Lower leg skin (tissue), 4 donors: ENCODE measurements at regions not wholly inside any gene's neighbourhood (a gene's known extent, or its start where the extent isn't known, plus 50 kb on each side); places are given as distances from the start of the nearest gene placed in this dataset.

Experiments used
- DNase-seq, 2 donors: peaks; one replicate each; pipeline ENCODE4 v3.0.0-alpha.2; 2019; ENCODE audit warnings: low spot score in 2 of 2
- H3K4me3 ChIP-seq: fragments of 200-600 bp; sonication (generic); 2 replicates; pipeline ENCODE4 v1.5.1; 2017; ENCODE audit warnings: mild to moderate bottlenecking, low read depth; ENCODE audit not compliant: poor library complexity, severe bottlenecking
- CTCF ChIP-seq, 3 donors: fragments of 450-650 bp; IDR thresholded peaks; one replicate each; pipeline ENCODE4 v1.5.1; 2016; ENCODE audit warnings: antibody characterized with exemption in 3 of 3, mild to moderate bottlenecking in 3 of 3, moderate library complexity in 2 of 3
- POLR2A ChIP-seq, 2 donors: fragments of 450-650 bp; IDR thresholded peaks; one replicate each; pipeline ENCODE4 v1.6.1; 2016 to 2017; ENCODE audit warnings: antibody characterized with exemption in 2 of 2, mild to moderate bottlenecking in 1 of 2, moderate library complexity in 1 of 2
- WGBS, 2 donors: methylation state at CpG; one replicate each; pipeline ENCODE4 v1.1.5; 2018; 5-methylcytosine and 5-hydroxymethylcytosine counted together
- intact Hi-C: fragments of 100-400 bp; cut with DNase I; formaldehyde crosslinking; loops from one replicate; pipeline ENCODE4 v1.15.0; 2023; ENCODE audit warnings: low total_unique reads

GRCh38 chr11:32178692-32179091, 87.8 kb downstream of the RCN1 start:
- 86 to 89% methylated on average over 7 of the region's 7 CpGs for WGBS, 2 donors
- intact Hi-C loops: loop anchor here (5.0 kb wide), 1 partner anchor 126 kb away; no protein-coding TSS in a partner anchor
- no peak for TF ChIP-seq POLR2A (IDR thresholded peaks at IDR 0.05)
- no peak for TF ChIP-seq CTCF (IDR thresholded peaks at IDR 0.05)
- DNase-seq: no peak
- H3K4me3 ChIP-seq: no peak overlapping the region

- 91 to 95% methylated on average over 3 of the region's 3 CpGs for WGBS, 2 donors
- no peak overlapping the region for H3K4me3 ChIP-seq
- no peak for DNase-seq
- TF ChIP-seq POLR2A (IDR thresholded peaks at IDR 0.05) (no peak), CTCF (IDR thresholded peaks at IDR 0.05) (no peak)
- intact Hi-C loops: no loop called here
Measured at GRCh38 chr11:32183512-32183911, 92.6 kb downstream of the RCN1 start.

GRCh38 chr11:32184041-32184722, 93.3 kb downstream of the RCN1 start:
- DNase-seq: no peak
- no peak overlapping the region for H3K4me3 ChIP-seq
- 43 to 51% methylated on average over 6 of the region's 6 CpGs for WGBS, 2 donors
- TF ChIP-seq CTCF (IDR thresholded peaks at IDR 0.05): no peak
- no peak for TF ChIP-seq POLR2A (IDR thresholded peaks at IDR 0.05)
- intact Hi-C loops: no loop called here

GRCh38 chr11:32184723-32185376, 94.0 kb downstream of the RCN1 start:
- no peak overlapping the region for H3K4me3 ChIP-seq
- WGBS, 2 donors: 81 to 86% methylated on average over 10 of the region's 10 CpGs
- intact Hi-C loops: no loop called here
- no peak for TF ChIP-seq CTCF (IDR thresholded peaks at IDR 0.05)
- no peak for TF ChIP-seq POLR2A (IDR thresholded peaks at IDR 0.05)
- DNase-seq: no peak

- WGBS, 2 donors: 77 to 90% methylated on average over 2 of the region's 2 CpGs
- no peak for DNase-seq
- intact Hi-C loops: no loop called here
- no peak overlapping the region for H3K4me3 ChIP-seq
- TF ChIP-seq CTCF (IDR thresholded peaks at IDR 0.05) (no peak), POLR2A (IDR thresholded peaks at IDR 0.05) (no peak)
Measured at GRCh38 chr11:32186118-32186517, 95.2 kb downstream of the RCN1 start.
